Stimulated activated effector memory CD8-positive, alpha-beta T cell treated with anti-CD3 and anti-CD28 coated beads, Interleukin-12 subunit alpha, Interleukin-12 subunit beta, amount 100 ng/mL, for 72 hours (primary cell): ENCODE measurements at regions not wholly inside any gene's neighbourhood (a gene's known extent, or its start where the extent isn't known, plus 50 kb on each side); places are given as distances from the start of the nearest gene placed in this dataset.

Source experiments
- ATAC-seq: fragments of 150-1000 bp; cut with Tn5 transposase; 2 replicates; pipeline ENCODE4 v1.10.0; 2021
- DNase-seq, 2 donors: peaks; one replicate each; pipeline ENCODE4 v3.0.0; 2021 to 2022; ENCODE audit warnings: low spot score in 2 of 2
- H3K27ac Mint-ChIP-seq: one replicate; pipeline ENCODE4 v1.8.0; 2022; ENCODE audit warnings: mild to moderate bottlenecking, mixed read lengths
- H3K36me3 Mint-ChIP-seq: one replicate; pipeline ENCODE4 v1.8.0; 2022; ENCODE audit warnings: mild to moderate bottlenecking, mixed read lengths
- H3K4me1 Mint-ChIP-seq: one replicate; pipeline ENCODE4 v1.8.0; 2022; ENCODE audit warnings: mixed read lengths
- H3K4me3 Mint-ChIP-seq: one replicate; pipeline ENCODE4 v1.8.0; 2022; ENCODE audit warnings: mild to moderate bottlenecking, mixed read lengths
- H3K9me3 Mint-ChIP-seq: one replicate; pipeline ENCODE4 v1.8.0; 2022; ENCODE audit warnings: mixed read lengths

- Mint-ChIP-seq H3K27ac (no peak overlapping the region), H3K9me3 (peaks cover 13% of the 10 kb centered on the region), H3K4me3 (no peak overlapping the region), H3K36me3 (no peaks in the 10 kb centered on the region), H3K4me1 (no peaks in the 10 kb centered on the region)
- ATAC-seq: no peak
- no peak for DNase-seq
Measured at GRCh38 chr14:84001023-84001422, 1528.9 kb upstream of the FLRT2 start.

GRCh38 chr14:84003346-84003745 lies 1526.6 kb upstream of the FLRT2 start:
- no peak overlapping the region for H3K4me3 Mint-ChIP-seq
- DNase-seq (no peak), ATAC-seq (no peak)
- no peak overlapping the region for H3K27ac Mint-ChIP-seq
- no peaks in the 10 kb centered on the region for H3K36me3 Mint-ChIP-seq
- H3K9me3 Mint-ChIP-seq: peaks cover 16% of the 10 kb centered on the region
- no peaks in the 10 kb centered on the region for H3K4me1 Mint-ChIP-seq

DNA sequence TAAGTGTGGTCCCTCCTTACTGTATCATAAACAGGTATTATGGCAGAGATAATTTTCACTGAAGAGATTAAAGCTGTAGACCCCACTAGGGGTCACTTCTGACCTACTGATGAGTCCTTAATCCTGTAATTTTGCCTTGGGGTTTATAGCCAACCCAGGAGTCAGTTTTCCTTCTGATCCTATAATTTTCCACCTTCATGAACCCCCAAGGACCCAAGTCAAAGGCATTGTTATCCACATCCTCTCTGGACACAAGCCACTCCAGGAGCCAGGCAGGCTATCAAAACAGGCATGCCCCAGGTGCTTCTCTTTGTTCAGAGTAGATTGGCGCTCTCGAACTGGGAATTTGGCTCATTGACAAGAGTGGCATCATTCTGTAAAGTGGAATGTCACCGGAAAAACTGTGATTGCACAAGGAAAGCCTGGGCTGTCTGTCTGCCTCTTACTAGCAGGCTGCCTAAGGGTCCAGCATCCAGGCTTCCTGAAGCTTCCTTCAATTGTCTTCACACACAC lies 1523.2 kb upstream of the FLRT2 start:
- DNase-seq (no peak), ATAC-seq (no peak)
- H3K4me1 Mint-ChIP-seq: no peaks in the 10 kb centered on the region
- no peaks in the 10 kb centered on the region for H3K36me3 Mint-ChIP-seq
- H3K4me3 Mint-ChIP-seq: no peak overlapping the region
- H3K9me3 Mint-ChIP-seq: peaks cover 23% of the 10 kb centered on the region
- H3K27ac Mint-ChIP-seq: no peak overlapping the region

- H3K27ac Mint-ChIP-seq: no peak overlapping the region
- DNase-seq (no peak), ATAC-seq (no peak)
- no peak overlapping the region for H3K4me3 Mint-ChIP-seq
- peaks cover 18% of the 10 kb centered on the region for H3K9me3 Mint-ChIP-seq
- H3K36me3 Mint-ChIP-seq: no peaks in the 10 kb centered on the region
- H3K4me1 Mint-ChIP-seq: no peaks in the 10 kb centered on the region
Measured at GRCh38 chr14:84013424-84013823, 1516.5 kb upstream of the FLRT2 start.

DNA sequence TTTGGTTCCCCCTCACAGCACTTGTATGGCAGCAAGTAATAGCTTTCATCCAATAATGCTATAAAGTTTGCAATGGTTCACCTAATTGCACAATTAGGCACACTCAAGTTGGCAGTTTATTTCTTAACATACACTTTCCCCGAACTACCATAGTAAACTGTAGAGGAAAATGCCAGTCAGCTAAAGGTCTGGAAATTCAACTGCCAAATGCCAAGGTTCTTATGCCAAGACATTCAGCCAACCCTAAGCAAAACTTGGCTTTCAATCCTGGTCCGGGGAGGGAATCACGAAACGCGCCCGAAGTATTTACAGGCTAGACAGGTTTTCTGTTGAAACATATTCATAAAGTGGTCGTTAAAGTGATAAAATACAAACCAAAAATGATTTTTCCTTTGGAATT lies 1512.4 kb upstream of the FLRT2 start:
- no peak for DNase-seq
- H3K27ac Mint-ChIP-seq: no peak overlapping the region
- H3K36me3 Mint-ChIP-seq: no peaks in the 10 kb centered on the region
- H3K4me3 Mint-ChIP-seq: no peak overlapping the region
- no peaks in the 10 kb centered on the region for H3K4me1 Mint-ChIP-seq
- H3K9me3 Mint-ChIP-seq: peaks cover 11% of the 10 kb centered on the region
- ATAC-seq: no peak

- Mint-ChIP-seq H3K4me3 (no peak overlapping the region), H3K4me1 (no peaks in the 10 kb centered on the region), H3K9me3 (peaks cover 14% of the 10 kb centered on the region), H3K36me3 (no peaks in the 10 kb centered on the region), H3K27ac (no peak overlapping the region)
- DNase-seq (no peak), ATAC-seq (no peak)
Measured at GRCh38 chr14:84021433-84021832, 1508.5 kb upstream of the FLRT2 start.

DNA sequence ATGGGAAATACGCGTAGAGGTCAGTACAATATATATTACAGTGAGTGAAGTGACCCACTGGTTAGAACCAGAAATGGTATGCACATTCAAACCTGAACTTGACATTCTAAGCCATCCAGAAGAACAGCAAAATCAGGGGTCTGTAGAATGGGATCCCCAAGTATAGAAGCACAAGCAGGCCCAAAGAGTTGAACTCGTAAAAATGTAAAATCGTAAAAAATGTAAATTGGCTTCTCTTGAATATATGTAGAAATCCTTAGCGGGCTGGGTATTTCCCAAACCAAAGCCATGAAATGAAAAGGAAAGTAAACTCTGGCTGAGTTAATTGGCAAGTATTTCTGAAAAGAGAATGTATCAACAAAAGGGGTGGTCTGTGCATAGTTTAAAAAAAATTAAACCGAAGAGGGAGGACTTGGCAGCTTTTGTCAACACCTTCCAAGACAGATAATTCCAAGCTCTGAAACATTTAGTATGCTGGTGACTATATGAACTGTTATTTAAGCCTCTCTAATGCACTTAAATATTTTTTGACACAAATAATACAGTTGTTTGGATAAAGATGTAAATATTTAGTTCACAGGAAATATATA lies 1505.6 kb upstream of the FLRT2 start:
- no peak for DNase-seq
- Mint-ChIP-seq H3K4me3 (no peak overlapping the region), H3K36me3 (no peaks in the 10 kb centered on the region), H3K4me1 (no peaks in the 10 kb centered on the region), H3K9me3 (peaks cover 14% of the 10 kb centered on the region), H3K27ac (no peak overlapping the region)
- no peak for ATAC-seq

DNA sequence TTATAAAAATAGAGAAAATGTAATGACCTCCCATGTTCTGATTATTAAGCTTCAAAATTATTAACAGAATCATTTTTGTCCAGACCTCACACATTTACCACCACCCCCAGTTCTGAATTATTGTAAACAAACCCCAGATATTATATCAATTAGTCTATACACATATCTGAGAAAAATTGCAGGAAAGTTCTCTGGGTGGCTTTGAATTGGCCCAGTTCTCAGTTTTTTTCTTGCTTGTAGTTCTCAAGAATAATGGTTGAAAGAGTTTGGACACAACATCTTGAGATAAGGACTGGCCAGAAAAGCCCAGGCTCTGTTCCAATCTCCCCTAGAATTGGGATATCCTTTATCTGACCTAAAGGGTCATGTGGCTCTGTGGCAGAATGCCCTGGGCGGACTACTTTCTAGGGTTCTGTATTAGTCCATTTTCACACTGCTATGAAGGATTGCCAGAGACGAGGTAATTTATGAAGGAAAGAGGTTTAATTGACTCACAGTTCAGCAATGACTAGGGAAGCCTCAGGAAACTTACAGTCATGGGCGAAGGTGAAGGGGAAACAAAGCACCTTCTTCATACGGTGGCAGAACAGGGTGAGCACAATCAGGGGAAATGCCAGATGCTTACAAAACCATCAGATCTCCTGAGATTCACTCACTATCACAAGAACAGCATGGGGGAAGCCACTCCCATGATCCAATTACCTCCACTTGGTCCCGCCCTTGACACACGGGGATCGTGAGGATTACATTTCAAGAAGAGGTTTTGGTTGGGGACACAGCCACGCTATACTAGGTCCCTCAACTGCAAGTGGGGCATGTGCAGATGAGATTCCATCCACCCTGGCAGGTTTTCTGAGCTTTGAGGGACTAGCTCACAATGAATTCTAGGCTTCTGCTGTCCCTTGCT lies 1504.6 kb upstream of the FLRT2 start:
- no peak for DNase-seq
- Mint-ChIP-seq H3K9me3 (peaks cover 19% of the 10 kb centered on the region), H3K36me3 (no peaks in the 10 kb centered on the region), H3K4me3 (no peak overlapping the region), H3K27ac (no peak overlapping the region), H3K4me1 (no peaks in the 10 kb centered on the region)
- ATAC-seq: no peak

GRCh38 chr14:84027351-84027750 lies 1502.6 kb upstream of the FLRT2 start:
- Mint-ChIP-seq H3K4me1 (no peaks in the 10 kb centered on the region), H3K9me3 (peaks cover 20% of the 10 kb centered on the region)
- no peak for DNase-seq

GRCh38 chr14:84028080-84028604 lies 1501.8 kb upstream of the FLRT2 start:
- Mint-ChIP-seq H3K4me3 (no peak overlapping the region), H3K9me3 (peaks cover 20% of the 10 kb centered on the region), H3K36me3 (no peaks in the 10 kb centered on the region), H3K4me1 (no peaks in the 10 kb centered on the region), H3K27ac (no peak overlapping the region)
- no peak for ATAC-seq
- DNase-seq: no peak

More at GRCh38 chr14:84027351-84027750, 1502.6 kb upstream of the FLRT2 start:
- Mint-ChIP-seq H3K4me3 (no peak overlapping the region), H3K27ac (no peak overlapping the region), H3K36me3 (no peaks in the 10 kb centered on the region)
- no peak for ATAC-seq

- H3K36me3 Mint-ChIP-seq: no peaks in the 10 kb centered on the region
- DNase-seq: no peak
- ATAC-seq: no peak
- H3K4me3 Mint-ChIP-seq: no peak overlapping the region
- H3K4me1 Mint-ChIP-seq: no peaks in the 10 kb centered on the region
- H3K9me3 Mint-ChIP-seq: peaks cover 13% of the 10 kb centered on the region
- H3K27ac Mint-ChIP-seq: no peak overlapping the region
Measured at GRCh38 chr14:84029246-84029645, 1500.7 kb upstream of the FLRT2 start.

GRCh38 chr14:84029720-84030119 lies 1500.2 kb upstream of the FLRT2 start:
- H3K36me3 Mint-ChIP-seq: no peaks in the 10 kb centered on the region
- no peak overlapping the region for H3K27ac Mint-ChIP-seq
- no peak overlapping the region for H3K4me3 Mint-ChIP-seq
- no peak for DNase-seq
- no peak for ATAC-seq
- H3K4me1 Mint-ChIP-seq: no peaks in the 10 kb centered on the region
- peaks cover 16% of the 10 kb centered on the region for H3K9me3 Mint-ChIP-seq

DNA sequence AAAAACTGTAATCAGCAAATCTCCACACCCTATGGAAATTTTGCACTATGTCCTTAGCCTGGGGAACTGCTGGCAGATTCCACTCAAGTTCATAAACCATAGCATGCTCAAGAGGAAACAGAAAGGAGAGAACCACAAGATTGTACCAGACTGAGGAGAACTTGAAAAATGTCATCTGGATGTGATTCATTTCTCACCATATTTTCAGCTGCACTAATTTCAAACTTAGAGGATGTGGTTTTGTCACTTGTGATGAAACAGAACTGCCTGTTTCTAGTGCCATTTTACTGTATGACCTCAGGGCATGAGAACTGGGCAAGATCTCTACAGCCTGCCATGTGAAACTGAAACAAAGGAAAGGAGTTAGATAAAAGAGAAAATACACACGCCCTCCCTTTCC lies 1493.1 kb upstream of the FLRT2 start:
- DNase-seq (no peak), ATAC-seq (peak; percentile 55)
- Mint-ChIP-seq H3K4me3 (no peak overlapping the region), H3K27ac (no peak overlapping the region), H3K36me3 (no peaks in the 10 kb centered on the region), H3K9me3 (peaks cover 9% of the 10 kb centered on the region), H3K4me1 (no peaks in the 10 kb centered on the region)

DNA sequence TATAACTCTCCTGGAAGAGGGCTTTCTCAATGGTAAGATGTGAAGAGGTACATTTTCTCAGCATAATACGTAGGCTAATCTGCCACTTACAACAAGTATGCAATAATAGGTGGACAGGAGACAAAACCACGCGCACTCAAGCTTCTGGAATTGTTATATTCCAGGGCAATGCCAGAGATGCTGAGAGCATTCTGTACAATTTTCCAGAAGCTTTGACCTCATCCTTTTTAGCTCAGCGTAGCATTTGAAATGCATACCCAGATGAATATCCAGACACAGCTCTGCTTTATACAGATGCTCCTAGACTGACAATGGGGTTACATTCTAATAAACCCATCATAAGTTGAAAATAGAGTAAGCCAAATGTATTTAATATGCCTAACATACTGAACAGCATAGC lies 1492.4 kb upstream of the FLRT2 start:
- no peak for ATAC-seq
- Mint-ChIP-seq H3K36me3 (no peaks in the 10 kb centered on the region), H3K27ac (no peak overlapping the region), H3K4me1 (no peaks in the 10 kb centered on the region), H3K4me3 (no peak overlapping the region), H3K9me3 (peaks cover 9% of the 10 kb centered on the region)
- no peak for DNase-seq

GRCh38 chr14:84040101-84040500 lies 1489.8 kb upstream of the FLRT2 start:
- DNase-seq (no peak), ATAC-seq (no peak)
- H3K36me3 Mint-ChIP-seq: no peaks in the 10 kb centered on the region
- peaks cover 7% of the 10 kb centered on the region for H3K9me3 Mint-ChIP-seq
- H3K27ac Mint-ChIP-seq: no peak overlapping the region
- no peaks in the 10 kb centered on the region for H3K4me1 Mint-ChIP-seq
- no peak overlapping the region for H3K4me3 Mint-ChIP-seq

GRCh38 chr14:84041421-84041820 lies 1488.5 kb upstream of the FLRT2 start:
- Mint-ChIP-seq H3K27ac (no peak overlapping the region), H3K36me3 (no peaks in the 10 kb centered on the region), H3K9me3 (peaks cover 9% of the 10 kb centered on the region), H3K4me3 (no peak overlapping the region), H3K4me1 (no peaks in the 10 kb centered on the region)
- ATAC-seq (no peak), DNase-seq (no peak)
